HG03442 (cell line): ENCODE measurements at regions not wholly inside any gene's neighbourhood (a gene's known extent, or its start where the extent isn't known, plus 50 kb on each side); places are given as distances from the start of the nearest gene placed in this dataset.

ENCODE experiments used
- ATAC-seq: cut with Tn5 transposase; IDR thresholded peaks from one replicate; pipeline ENCODE4 v1.9.1; 2021; ENCODE audit warnings: mild to moderate bottlenecking, moderate library complexity; ENCODE audit not compliant: unreplicated experiment

DNA sequence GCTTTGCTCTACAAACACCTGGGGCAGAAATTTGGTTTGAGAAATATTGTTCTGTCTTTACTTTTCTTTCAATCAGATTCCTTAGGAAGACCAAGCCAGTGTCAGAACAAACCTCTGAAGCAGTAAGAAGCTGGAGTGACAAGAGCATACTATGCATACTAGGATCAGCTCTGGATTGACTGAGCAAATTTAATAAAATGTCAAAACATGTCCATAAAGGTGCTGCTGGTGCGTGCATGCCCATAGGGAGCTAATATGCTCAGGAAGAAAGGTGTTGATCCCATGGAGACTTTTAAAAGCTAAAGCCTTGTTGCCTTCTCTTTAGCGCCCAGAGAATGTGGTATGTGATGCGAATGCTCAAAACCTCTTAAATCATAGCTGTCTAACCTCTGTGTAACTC lies 1076.2 kb downstream of the NLGN4Y start:
- ATAC-seq, result no peak

DNA sequence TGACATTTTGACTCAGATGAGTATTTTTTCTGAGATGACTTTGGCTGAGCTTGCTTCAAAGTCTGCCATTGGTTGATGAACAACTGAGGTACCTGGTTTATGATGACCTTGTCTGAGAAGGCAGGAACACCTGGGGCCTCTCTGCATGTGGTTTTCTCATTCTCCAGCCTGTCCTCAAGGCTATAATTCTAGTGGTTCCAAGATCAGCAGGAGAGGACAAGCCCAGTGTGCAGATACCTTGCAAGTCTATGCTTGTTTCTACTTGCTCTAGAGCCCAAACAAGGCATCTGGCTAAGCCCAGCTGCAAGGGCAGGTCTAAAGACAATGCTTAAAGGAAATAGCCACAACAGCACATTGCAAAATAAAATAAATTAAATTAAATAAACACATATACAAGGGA lies 1100.0 kb downstream of the NLGN4Y start:
- no peak for ATAC-seq

DNA sequence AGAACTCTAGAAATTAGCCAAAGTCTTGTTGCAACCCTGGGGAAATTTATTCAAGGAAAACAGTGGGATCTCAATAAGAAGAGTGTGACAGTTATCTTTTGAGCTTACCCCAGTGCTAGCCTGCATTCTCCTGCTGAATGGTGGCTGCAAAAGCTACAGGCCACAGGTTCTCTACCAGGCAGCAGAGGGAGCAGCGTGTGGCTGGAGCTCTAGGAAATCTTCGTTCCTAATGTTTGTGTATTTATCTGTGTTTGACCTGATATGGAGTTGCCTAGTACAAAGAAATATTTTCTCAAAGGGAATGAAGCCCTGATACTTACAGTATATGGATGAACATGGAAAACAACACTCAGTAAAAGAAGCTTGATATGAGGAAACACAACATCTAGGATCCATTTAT lies 1100.6 kb downstream of the NLGN4Y start:
- no peak for ATAC-seq

DNA sequence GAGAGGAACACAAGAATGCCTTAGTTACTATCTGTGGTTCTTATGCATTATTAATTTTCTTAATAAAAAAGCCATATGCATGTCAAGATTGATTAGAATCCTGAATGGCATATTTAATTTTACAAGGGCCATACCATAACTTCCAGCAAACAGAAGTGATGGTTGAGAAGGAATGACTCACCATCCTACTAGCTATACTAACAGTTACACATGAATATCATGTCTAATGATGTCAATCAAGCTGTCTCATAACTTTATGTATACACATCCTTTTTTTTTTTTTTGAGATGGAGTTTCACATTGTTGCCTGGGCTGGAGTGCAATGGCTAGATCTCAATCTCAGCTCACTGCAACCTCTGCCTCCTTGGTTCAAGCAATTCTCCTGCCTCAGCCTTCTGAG lies 1123.9 kb downstream of the NLGN4Y start:
- no peak for ATAC-seq

DNA sequence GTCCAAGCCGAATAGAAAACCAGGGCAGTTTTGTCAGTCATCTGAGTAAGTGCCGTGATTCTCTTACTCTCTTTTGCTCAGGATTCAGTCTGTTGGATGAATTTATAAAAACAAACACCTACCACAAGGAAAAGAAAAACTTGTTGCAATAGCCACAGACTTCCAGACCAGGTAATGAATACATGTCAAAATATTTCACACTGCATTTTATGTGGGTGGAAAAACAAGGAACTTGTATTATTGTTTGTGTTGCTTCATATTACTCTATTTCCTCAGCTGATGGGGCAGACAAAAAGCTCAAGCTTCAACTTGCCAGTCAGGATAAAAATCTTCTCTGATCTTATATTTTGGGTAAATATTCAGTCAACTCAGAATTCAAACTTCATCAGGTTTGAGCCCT lies 1125.7 kb downstream of the NLGN4Y start:
- ATAC-seq, result no peak

DNA sequence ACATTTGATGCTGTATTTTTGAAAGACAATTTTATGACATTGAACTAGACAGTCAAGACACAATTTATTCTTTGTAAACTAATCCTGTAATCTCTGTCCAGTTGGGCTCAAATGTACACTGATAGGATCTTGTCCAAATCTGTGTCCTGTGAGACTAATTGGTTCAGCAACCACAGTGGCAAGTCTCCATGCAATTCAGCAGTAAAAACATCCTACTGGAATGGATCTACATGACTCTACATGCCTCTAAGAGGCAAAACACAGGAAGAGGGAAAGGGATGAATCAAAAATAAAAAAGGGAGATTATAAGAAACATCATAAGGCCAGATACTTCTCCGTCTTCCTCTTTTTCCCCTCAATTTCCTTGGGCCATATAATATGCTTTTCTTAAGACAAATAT lies 1164.2 kb downstream of the NLGN4Y start:
- ATAC-seq, result no peak

DNA sequence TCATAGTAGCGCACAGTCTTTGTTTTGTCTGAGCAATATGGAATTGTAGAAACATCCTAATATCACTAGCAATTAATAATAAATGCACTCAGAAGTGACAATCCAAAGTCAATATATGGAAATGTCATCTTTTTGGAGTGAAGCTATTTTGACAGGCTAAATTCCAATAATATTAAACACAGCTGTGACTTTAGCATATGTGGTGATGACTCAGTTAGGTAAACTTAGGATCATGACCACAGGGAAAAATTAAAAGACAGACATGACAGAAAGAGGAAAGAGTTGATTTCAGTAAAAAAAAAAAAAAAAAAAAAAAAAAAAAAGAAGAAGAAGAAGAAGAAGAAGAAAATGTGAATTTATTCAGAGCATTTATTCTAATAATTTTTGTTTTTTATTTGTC lies 1165.7 kb downstream of the NLGN4Y start:
- ATAC-seq, result no peak

DNA sequence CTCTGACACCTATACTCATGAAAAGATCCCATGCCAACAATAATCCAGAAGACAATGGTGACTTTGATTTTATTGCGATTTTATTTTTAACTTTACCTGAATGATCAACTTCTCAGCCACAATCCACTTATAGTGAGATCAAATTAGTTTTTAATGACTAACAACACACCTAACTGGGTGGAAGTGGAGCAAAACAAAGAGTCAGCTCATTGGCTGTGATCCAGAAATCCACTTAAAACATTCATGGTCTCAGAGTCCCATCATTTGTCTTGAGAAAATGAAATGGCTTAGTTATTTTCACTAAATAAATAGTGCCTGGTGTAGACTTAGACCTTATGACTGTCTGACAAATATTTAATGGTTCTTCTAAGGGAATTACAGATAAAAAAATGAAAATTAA lies 1177.8 kb downstream of the NLGN4Y start:
- ATAC-seq, result no peak

DNA sequence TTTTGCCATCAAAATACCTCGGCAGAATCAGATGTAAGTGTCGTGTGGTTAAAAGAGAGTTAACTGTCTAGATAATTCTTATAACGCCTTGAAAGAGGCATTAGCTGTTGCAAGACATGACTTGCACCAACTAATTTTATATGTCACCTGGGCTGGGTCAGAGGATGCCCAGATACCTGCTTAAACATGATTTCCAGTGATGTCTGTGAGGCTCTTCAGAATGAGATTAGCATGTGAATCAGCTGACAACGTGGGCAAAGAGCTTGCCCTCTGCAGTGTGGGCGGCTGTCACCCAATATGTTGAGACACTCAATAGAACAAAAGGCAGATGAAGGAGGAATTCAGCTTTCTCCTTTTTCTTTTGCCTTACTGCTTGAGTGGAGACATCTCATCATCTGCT lies 1180.6 kb downstream of the NLGN4Y start:
- no peak for ATAC-seq

DNA sequence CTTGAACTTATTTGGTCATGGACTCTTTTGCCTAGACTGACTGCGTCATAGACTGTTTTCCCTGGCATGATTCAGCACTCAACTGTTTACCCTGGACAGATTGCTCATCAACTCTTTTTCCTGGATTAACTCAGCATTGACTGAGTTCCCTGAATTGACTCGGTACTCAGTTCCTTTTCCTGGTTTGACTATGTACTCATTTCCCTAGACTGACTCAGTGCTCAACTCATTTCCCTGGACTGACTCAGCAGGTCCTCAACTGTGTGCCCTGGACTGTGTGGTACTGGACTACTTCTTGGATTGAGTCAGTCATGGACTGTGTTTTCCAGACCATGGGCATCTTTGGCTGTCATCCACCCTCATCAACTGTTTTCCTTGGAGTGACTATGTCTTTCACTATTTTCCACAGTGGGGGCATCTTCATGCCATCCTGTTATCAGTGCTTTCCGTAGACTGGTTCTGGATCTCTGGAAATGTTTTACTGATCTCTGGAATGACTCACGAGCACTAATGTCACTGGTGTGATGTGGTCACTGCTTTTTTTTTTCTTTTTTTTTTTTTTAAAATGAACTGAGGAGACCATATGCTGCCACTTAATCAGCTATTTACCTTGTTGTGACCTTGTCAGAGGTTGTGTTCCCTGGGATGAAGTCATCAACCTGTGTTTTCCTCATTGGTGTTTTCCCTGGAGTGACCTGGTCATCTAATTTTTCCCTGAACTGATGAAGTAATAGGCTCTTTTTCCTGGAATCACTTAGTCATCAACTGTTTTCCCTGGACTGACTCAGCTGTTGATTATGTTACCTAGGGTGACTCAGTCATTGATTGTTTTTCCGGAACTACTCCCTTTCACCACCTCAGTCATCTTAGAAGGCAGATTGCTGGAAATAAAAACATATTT lies 1225.5 kb downstream of the NLGN4Y start:
- no peak for ATAC-seq

DNA sequence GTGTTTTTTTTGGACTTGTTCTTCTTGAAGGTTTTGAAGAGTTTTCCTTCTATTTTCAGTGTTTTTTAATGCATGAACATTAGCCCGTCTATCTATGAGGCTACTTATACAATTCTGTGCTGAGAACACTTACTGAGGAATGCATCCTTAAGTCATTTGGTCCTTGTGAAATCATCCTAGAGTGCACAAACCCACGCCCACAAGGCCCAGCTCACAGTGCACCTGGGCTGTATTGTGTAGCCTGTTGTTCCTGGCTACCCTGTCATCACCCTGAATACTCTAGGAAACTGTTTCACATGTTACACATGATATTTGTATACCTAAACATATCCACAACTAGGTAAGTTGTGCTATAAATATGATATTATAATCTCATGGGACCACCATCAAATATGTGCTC lies 1226.7 kb downstream of the NLGN4Y start:
- no peak for ATAC-seq

DNA sequence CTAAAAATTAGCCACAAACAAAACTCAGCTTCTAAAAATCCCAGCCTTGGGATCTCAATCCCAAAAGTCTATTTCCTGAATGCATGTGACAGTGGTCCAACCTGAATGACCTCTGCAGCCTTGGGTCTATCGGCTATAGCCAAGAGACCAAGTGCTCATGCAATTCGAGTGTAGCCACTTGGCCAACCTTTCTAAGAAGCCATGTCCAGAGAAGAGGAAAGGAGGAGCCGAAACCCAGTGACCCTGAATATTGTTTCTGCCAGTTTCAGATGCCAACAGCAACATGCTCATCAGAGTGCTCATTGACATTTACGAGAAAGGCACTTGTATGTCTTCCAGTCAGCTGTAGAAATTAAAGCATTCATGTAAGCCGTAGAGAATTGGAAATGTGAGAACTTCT lies 1231.9 kb downstream of the NLGN4Y start:
- ATAC-seq, result no peak

DNA sequence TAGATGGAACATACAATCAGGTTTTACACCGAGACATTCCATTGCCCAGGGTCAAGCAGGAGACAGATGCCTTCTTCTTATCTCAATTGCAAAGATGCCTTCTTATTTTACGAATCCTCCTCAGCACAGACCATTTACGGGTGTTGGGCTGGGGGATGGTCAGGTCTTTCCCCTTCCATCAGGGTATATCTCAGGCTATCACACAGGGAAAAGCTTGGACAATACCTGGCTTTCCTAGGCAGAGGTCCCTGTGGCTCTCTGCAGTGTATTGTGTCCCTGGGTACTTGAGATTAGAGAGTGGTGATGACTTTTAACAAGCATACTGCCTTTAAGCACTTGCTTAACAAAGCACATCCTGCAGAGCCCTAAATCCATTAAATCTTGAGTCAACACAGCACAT lies 1249.2 kb downstream of the NLGN4Y start:
- no peak for ATAC-seq

DNA sequence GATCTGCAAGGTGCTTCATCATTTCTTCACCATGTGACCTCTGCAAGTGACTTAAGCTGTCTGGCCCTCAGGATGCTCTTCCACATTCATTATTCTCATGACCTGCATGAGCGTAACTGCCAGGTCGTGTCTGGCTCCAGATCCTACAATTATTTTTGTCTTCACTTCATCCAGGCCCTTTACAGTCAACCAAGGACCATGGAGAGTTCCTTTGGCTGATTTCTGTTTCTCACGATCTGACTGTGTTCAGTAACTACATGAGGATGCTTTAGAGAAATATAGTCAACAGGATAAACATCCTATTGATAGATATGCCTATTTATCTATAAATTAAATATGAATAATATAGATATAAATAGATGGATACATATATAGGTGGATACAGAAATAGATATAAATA lies 1251.6 kb downstream of the NLGN4Y start:
- no peak for ATAC-seq

DNA sequence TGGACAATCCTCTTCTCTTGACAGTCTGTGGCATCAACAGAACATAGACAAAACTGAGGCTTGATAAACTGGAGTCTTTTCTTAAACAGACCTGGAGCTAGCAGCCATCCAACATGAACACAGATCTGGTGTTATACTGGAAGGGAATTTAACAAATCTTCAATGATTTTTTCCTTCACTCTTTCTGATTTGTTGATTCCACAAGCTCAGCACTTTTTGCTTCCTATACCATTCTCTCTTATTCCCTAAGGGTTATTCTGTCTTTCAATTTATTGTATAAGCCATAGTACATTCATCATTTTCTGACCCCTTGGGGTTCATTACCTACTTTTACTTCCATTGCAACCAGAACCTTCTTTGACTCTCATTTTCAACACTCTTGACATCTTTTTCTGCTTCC lies 1255.6 kb downstream of the NLGN4Y start:
- ATAC-seq, result no peak

DNA sequence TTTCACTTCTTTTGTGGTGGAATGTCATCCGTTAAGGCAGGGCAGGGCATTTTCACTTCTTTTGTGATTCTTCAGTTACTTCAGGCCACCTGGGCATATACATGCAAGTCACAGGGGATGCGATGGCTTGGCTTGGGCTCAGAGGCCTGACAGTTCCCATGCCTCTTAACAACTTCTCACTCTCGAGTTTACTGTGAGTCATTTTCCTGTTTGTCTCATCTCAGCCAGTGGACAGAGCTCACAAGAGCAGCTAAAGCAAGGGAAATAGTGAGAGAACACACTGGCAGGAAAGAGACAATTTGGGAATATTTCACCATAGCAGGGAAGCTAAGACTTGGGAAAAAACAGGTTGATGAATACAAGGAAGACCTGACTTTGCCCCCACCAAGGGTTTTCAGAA lies 1275.7 kb downstream of the NLGN4Y start:
- no peak for ATAC-seq

DNA sequence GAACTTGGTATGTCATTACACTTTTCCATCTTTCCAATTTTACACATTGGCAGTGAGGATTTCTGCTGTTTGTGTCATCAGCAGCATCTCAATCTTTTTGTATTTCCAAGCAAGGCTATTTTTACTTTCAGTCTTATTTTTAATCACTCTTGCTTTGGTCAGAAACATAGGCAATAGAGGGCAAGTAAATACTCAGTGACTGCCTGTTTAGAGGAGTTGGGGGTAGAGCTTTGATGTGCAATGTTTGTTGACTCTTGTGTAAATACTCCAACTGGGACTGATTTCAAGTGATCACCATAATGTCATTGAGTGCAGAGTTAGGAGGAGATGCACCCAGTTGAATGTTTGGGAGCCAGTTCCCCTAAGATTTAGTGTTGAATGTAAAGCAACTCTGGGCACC lies 1281.7 kb downstream of the NLGN4Y start:
- no peak for ATAC-seq

DNA sequence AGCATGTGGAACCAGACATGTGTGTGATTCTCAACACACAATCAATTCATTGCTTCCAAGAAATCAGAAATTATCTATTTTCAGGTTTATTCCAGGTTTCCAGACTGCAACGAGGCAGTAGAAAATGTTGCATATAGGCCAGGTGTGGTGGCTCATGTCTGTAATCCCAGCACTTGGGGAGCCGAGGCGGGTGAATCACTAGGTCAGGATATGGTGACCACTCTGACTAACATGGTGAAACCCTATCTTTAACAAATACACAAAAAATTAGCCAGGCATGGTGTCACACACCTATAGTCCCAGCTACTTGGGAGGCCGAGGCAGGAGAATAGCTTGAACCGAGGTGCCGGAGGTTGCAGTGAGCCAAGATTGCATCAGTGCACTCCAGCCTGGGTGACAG lies 1289.9 kb downstream of the NLGN4Y start:
- no peak for ATAC-seq
